Colonic mucosa (tissue), 4 donors: ENCODE measurements at regions not wholly inside any gene's neighbourhood (a gene's known extent, or its start where the extent isn't known, plus 50 kb on each side); places are given as distances from the start of the nearest gene placed in this dataset.
"Not testable (repeated sequence)": the region's sequence is repeated elsewhere in the genome, so short reads cannot be mapped to it uniquely, and the experiment has no call there.

ENCODE experiments used
- DNase-seq: peaks from one replicate; pipeline ENCODE4 v3.0.0-alpha.2; 2020
- H3K27ac ChIP-seq: fragments of 200-600 bp; one replicate; pipeline ENCODE4 v1.8.0; 2021
- H3K27me3 ChIP-seq: fragments of 200-600 bp; one replicate; pipeline ENCODE4 v1.8.0; 2021
- H3K36me3 ChIP-seq: fragments of 200-600 bp; one replicate; pipeline ENCODE4 v1.8.0; 2021
- H3K4me1 ChIP-seq: fragments of 200-600 bp; one replicate; pipeline ENCODE4 v1.8.0; 2021; ENCODE audit warnings: mild to moderate bottlenecking
- H3K4me3 ChIP-seq: fragments of 200-600 bp; one replicate; pipeline ENCODE4 v1.8.0; 2021
- H3K9ac ChIP-seq, 2 donors: one replicate each; pipeline ENCODE4 v1.7.0; 2013; ENCODE audit warnings: control low read depth in 2 of 2, low read depth in 2 of 2, low read length in 2 of 2
- H3K9me3 ChIP-seq: fragments of 200-600 bp; one replicate; pipeline ENCODE4 v1.8.0; 2021
- intact Hi-C: fragments of 100-400 bp; cut with DNase I; formaldehyde crosslinking; loops from one replicate; pipeline ENCODE4 v1.14.1; 2022
- TF ChIP-seq, protein P1 (sequence below): fragments of 200-600 bp; IDR thresholded peaks from one replicate; pipeline ENCODE4 v1.8.0; 2022; ENCODE audit warnings: antibody characterized with exemption, mild to moderate bottlenecking
- donor health status: healthy.
- donor health status: DM: no; HTN: no; CAD: no.
- donor health status: DM: no; HTN: no; CAD: no.

DNA sequence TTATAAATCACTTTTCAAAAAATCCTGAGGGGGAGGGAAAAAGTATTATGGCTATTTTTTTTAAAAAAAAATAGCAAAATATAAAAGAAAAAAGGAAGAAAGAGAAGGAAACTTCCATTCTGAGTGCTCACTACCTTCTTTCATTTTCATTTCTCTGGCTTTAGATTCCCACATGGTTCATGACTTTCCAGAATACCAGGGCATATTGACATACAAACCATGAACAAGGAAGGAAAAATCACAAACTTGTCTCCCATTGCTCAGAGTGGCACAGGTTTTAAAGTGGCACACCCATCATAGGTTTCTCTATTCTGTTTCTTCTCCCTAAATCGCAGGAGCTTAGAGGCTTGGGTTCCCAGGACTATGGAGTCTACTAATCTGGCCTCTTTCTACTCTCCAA lies 136.3 kb upstream of the CXXC4 start:
- Histone ChIP-seq H3K9ac (no peak overlapping the region), H3K36me3 (no peaks in the 10 kb centered on the region), H3K9me3 (no peaks in the 10 kb centered on the region), H3K4me3 (no peak overlapping the region), H3K4me1 (no peaks in the 10 kb centered on the region), H3K27me3 (no peaks in the 10 kb centered on the region), H3K27ac (no peak overlapping the region)
- TF ChIP-seq, protein P1, sequence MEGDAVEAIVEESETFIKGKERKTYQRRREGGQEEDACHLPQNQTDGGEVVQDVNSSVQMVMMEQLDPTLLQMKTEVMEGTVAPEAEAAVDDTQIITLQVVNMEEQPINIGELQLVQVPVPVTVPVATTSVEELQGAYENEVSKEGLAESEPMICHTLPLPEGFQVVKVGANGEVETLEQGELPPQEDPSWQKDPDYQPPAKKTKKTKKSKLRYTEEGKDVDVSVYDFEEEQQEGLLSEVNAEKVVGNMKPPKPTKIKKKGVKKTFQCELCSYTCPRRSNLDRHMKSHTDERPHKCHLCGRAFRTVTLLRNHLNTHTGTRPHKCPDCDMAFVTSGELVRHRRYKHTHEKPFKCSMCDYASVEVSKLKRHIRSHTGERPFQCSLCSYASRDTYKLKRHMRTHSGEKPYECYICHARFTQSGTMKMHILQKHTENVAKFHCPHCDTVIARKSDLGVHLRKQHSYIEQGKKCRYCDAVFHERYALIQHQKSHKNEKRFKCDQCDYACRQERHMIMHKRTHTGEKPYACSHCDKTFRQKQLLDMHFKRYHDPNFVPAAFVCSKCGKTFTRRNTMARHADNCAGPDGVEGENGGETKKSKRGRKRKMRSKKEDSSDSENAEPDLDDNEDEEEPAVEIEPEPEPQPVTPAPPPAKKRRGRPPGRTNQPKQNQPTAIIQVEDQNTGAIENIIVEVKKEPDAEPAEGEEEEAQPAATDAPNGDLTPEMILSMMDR, result no peak
- no peak for DNase-seq
- intact Hi-C loops, result no loop called here

DNA sequence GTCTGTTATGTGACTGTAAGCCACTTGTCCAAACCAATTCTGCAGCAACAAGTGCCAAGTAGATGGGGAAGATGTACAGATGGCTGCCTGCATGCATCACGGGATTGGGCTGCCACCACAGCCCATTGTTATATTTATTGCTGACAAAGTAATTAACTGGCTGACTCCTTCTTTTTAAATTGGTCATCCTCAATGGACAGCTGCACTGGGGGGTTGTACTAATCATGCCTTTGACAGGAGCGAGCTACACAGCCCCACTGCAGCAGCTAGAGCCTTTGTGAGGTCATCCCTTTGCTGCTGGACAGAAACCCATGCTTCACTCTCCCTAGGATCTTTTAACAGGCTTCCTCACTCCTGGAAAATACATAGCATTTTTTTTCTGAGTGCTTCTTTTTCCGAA lies 146.7 kb upstream of the CXXC4 start:
- no peak overlapping the region for H3K4me3 ChIP-seq
- TF ChIP-seq, protein P1, result no peak
- no peak overlapping the region for H3K27ac ChIP-seq
- H3K4me1 ChIP-seq, result no peaks in the 10 kb centered on the region
- DNase-seq, result no peak
- H3K9me3 ChIP-seq, result no peaks in the 10 kb centered on the region
- no peaks in the 10 kb centered on the region for H3K27me3 ChIP-seq
- no peaks in the 10 kb centered on the region for H3K36me3 ChIP-seq
- H3K9ac ChIP-seq, result no peak overlapping the region
- intact Hi-C loops, result no loop called here

DNA sequence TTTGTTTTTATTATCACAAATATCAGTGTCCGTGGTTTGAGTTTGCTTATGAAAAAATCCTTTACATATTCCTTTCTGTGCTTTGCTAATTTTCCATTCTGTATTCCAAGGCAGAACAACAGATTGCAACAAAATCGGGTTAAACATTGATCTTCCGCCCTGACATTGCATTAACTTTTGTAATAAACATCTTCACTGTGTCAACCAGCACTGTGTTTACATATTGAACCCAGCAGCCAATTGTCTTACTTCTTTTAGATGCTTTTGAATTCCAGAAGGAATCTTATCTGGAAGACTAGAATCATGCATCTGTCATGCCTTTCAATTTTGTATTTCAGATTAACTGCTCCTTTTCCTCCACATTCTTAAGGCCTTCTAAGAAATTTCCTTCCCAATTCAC lies 147.8 kb upstream of the CXXC4 start:
- TF ChIP-seq, protein P1, result no peak
- H3K9ac ChIP-seq, result no peak overlapping the region
- no peak overlapping the region for H3K27ac ChIP-seq
- no peak overlapping the region for H3K4me3 ChIP-seq
- intact Hi-C loops, result no loop called here
- no peaks in the 10 kb centered on the region for H3K27me3 ChIP-seq
- H3K36me3 ChIP-seq, result no peaks in the 10 kb centered on the region
- DNase-seq, result no peak
- no peaks in the 10 kb centered on the region for H3K4me1 ChIP-seq
- no peaks in the 10 kb centered on the region for H3K9me3 ChIP-seq

DNA sequence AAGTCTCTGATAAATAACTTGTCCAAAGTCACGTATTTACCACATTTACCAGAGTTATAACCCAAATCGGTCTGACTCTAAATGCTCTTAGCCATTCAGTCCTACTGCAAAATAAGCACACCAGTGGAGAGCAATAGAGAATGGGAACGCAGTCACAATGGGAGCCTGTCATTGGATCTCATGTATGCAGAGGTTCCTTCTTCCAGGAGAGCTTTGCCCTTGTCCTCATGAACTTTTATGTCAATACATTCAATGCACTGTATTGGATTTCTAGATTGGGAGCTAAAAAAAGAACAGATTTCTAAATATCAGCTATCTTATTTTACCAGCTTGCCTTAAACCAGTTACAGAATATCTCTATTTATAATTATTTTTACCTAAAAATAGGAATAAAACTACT lies 149.1 kb upstream of the CXXC4 start:
- no peaks in the 10 kb centered on the region for H3K9me3 ChIP-seq
- H3K27me3 ChIP-seq, result no peaks in the 10 kb centered on the region
- H3K4me1 ChIP-seq, result no peaks in the 10 kb centered on the region
- H3K9ac ChIP-seq, result no peak overlapping the region
- intact Hi-C loops, result no loop called here
- no peak for DNase-seq
- no peak overlapping the region for H3K4me3 ChIP-seq
- TF ChIP-seq, protein P1, result no peak
- no peaks in the 10 kb centered on the region for H3K36me3 ChIP-seq
- no peak overlapping the region for H3K27ac ChIP-seq

DNA sequence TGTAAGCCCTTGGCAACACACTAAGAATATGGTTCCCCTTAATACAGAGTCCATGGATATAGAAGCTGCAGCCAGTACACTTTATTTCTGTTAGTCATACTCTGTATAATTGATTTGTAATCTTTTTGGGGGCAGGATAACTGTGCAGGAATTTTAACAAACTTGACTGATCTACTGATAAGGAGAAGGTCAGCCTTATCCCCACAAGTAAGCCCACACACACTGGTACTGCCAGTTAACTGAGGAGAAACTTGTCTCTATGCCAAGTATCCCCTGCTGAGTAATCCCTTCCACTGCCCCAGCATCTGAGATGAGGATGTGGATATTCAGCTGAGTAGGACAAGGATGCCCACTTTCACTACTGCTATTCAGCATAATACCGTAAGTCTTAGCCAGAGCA lies 154.9 kb upstream of the CXXC4 start:
- Histone ChIP-seq H3K36me3 (no peaks in the 10 kb centered on the region), H3K4me1 (no peaks in the 10 kb centered on the region)
- TF ChIP-seq, protein P1, result no peak

DNA sequence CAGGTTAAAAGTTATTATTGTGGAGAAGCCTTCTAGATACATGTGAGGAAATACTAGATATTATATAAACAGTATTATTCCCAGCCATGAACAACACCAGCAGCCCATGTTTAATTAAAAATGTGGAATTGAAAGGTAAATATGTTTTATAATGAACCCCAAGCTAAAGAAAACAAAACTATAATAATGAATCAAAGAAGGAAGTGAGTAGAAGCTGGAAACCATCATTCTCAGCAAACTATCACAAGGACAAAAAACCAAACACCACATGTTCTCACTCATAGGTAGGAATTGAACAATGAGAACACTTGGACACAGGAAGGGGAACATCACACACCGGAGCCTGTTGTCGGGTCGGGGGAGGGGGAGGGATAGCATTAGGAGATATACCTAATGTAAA lies 167.6 kb upstream of the CXXC4 start:
- DNase-seq, H3K27ac ChIP-seq, H3K9me3 ChIP-seq, H3K27me3 ChIP-seq, H3K9ac ChIP-seq, H3K4me1 ChIP-seq, H3K4me3 ChIP-seq, H3K36me3 ChIP-seq, intact Hi-C loops: not testable (repeated sequence)

More for the DNA sequence above, 154.9 kb upstream of the CXXC4 start:
- no peak overlapping the region for H3K4me3 ChIP-seq
- no peak overlapping the region for H3K9ac ChIP-seq
- DNase-seq, result no peak
- no peaks in the 10 kb centered on the region for H3K9me3 ChIP-seq
- no peaks in the 10 kb centered on the region for H3K27me3 ChIP-seq
- intact Hi-C loops, result no loop called here
- no peak overlapping the region for H3K27ac ChIP-seq
